ENCODE measurements at regions not wholly inside any gene's neighbourhood (a gene's known extent, or its start where the extent isn't known, plus 50 kb on each side); places are given as distances from the start of the nearest gene placed in this dataset.

DNA sequence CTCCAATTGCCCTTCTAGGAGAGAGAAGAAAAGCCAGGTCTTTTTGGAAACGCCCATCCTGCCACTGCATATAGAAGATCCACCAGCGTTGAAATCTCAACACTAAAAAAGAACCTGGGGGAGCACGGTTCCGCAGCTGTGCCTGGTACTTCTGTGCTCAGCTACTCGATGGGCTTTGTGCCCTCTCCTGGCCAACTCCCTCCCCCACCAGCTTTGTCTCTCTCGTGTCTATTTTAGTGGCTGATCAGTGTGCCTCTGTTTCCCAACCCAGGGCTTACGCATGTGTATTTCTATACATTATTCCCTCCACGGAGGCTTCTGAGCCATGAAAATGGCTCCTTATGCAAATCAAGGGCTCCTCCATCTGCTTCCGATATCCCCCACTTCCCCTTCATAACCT lies 83.5 kb downstream of the RBFOX3 start:
- TF ChIP-seq, protein P1, sequence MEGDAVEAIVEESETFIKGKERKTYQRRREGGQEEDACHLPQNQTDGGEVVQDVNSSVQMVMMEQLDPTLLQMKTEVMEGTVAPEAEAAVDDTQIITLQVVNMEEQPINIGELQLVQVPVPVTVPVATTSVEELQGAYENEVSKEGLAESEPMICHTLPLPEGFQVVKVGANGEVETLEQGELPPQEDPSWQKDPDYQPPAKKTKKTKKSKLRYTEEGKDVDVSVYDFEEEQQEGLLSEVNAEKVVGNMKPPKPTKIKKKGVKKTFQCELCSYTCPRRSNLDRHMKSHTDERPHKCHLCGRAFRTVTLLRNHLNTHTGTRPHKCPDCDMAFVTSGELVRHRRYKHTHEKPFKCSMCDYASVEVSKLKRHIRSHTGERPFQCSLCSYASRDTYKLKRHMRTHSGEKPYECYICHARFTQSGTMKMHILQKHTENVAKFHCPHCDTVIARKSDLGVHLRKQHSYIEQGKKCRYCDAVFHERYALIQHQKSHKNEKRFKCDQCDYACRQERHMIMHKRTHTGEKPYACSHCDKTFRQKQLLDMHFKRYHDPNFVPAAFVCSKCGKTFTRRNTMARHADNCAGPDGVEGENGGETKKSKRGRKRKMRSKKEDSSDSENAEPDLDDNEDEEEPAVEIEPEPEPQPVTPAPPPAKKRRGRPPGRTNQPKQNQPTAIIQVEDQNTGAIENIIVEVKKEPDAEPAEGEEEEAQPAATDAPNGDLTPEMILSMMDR (IDR thresholded peaks at IDR 0.05) = no peak
- no peak for TF ChIP-seq POLR2AphosphoS5 (IDR thresholded peaks at IDR 0.05)
- TF ChIP-seq POLR2A (IDR thresholded peaks at IDR 0.05) = no peak
- TF ChIP-seq EP300 (IDR thresholded peaks at IDR 0.05) = no peak
